ENCODE measurements at regions not wholly inside any gene's neighbourhood (a gene's known extent, or its start where the extent isn't known, plus 50 kb on each side); places are given as distances from the start of the nearest gene placed in this dataset.

GRCh38 chr6:40695750-40696415, 108.7 kb upstream of the LRFN2 start:
- TF ChIP-seq POLR2A (IDR thresholded peaks at IDR 0.05) (no peak), CTCF (IDR thresholded peaks at IDR 0.05) (no peak)

Data from testis (tissue), 2 donors.